HepG2 (cell line): ENCODE measurements at regions not wholly inside any gene's neighbourhood (a gene's known extent, or its start where the extent isn't known, plus 50 kb on each side); places are given as distances from the start of the nearest gene placed in this dataset.

Experiments used
- EP300 ChIP-seq, 3 experiments: sonication (generic) in 1 of 3; formaldehyde crosslinking in 1 of 3; IDR thresholded peaks; 2 replicates each; pipeline versions ENCODE4 v1.5.1 to v1.6.1; 2011 to 2020; ENCODE audit warnings: low read depth in 2 of 3, low read length in 2 of 3, borderline replicate concordance in 1 of 3, improper control_type of control experiment in 1 of 3, mild to moderate bottlenecking in 1 of 3, missing genetic modification reagents in 1 of 3, moderate library complexity in 1 of 3
- FOSL1 ChIP-seq: sonication (generic); formaldehyde crosslinking; IDR thresholded peaks from 2 replicates; pipeline ENCODE4 v1.9.0; 2021; ENCODE audit warnings: missing genetic modification reagents, borderline replicate concordance
- HOXA7 ChIP-seq: sonication (generic); formaldehyde crosslinking; IDR thresholded peaks from 2 replicates; pipeline ENCODE4 v1.8.1; 2022; ENCODE audit warnings: mild to moderate bottlenecking, missing genetic modification reagents, moderate library complexity
- KDM2A ChIP-seq: sonication (generic); formaldehyde crosslinking; IDR thresholded peaks from 2 replicates; pipeline ENCODE4 v1.4.0; 2020; ENCODE audit warnings: low read depth, missing genetic modification reagents, borderline replicate concordance
- KLF9 ChIP-seq: IDR thresholded peaks from 2 replicates; pipeline ENCODE4 v1.6.1; 2016; ENCODE audit warnings: low read depth
- MAZ ChIP-seq, 2 experiments: sonication (generic) in 1 of 2; formaldehyde crosslinking in 1 of 2; IDR thresholded peaks; 2 replicates each; pipeline versions ENCODE4 v1.5.0 to v1.6.1; 2012 to 2020; ENCODE audit warnings: low read depth in 2 of 2, mild to moderate bottlenecking in 2 of 2, borderline replicate concordance in 1 of 2, improper control_type of control experiment in 1 of 2, low read length in 1 of 2, missing genetic modification reagents in 1 of 2, moderate library complexity in 1 of 2
- NCOA1 ChIP-seq: sonication (generic); formaldehyde crosslinking; IDR thresholded peaks from 2 replicates; pipeline ENCODE4 v1.9.0; 2021; ENCODE audit warnings: missing genetic modification reagents
- PRMT3 ChIP-seq: sonication (generic); formaldehyde crosslinking; IDR thresholded peaks from 2 replicates; pipeline ENCODE4 v1.8.1; 2022; ENCODE audit warnings: low read depth, mild to moderate bottlenecking, moderate library complexity, missing genetic modification reagents, borderline replicate concordance
- TF ChIP-seq, protein P1 (sequence below): sonication (generic); formaldehyde crosslinking; IDR thresholded peaks from 2 replicates; pipeline ENCODE4 v1.5.0; 2020; ENCODE audit warnings: mild to moderate bottlenecking, missing genetic modification reagents, moderate library complexity
- TF ChIP-seq, protein P2 (sequence below): sonication (generic); formaldehyde crosslinking; IDR thresholded peaks from 2 replicates; pipeline ENCODE4 v1.4.0; 2020; ENCODE audit warnings: missing genetic modification reagents
- TF ChIP-seq, protein P3 (sequence below): sonication (generic); formaldehyde crosslinking; IDR thresholded peaks from 2 replicates; pipeline ENCODE4 v1.4.0; 2020; ENCODE audit warnings: missing genetic modification reagents, mild to moderate bottlenecking, borderline replicate concordance
- TF ChIP-seq, protein P4 (sequence below): fragments of 450-650 bp; IDR thresholded peaks from 2 replicates; pipeline ENCODE4 v1.6.1; 2016

DNA sequence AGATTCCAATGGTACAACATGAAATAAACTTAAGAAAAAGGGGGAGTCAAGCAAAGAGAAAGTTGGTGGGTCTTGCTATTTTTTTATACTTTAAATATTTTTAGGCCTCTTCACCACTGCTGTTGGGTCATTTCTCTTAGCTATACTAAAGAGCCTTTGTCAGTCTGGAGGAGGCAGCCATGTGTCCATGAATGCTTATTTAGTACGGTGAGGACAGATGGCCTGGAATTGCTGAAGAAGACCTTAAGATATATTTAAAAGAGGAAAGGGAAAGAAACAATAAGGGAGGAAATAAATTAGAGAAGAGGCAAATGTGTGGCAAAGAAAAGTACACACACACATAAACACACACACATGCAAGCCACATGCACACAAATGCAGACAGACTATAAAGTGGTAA lies 560.5 kb upstream of the MEF2C start:
- TF ChIP-seq KLF9 (CRISPR knock-in tag) = no peak
- no peak for TF ChIP-seq NCOA1
- TF ChIP-seq HOXA7 (CRISPR knock-in tag) = no peak
- no peak for TF ChIP-seq FOSL1 (CRISPR knock-in tag)
- no peak for TF ChIP-seq KDM2A (CRISPR knock-in tag)
- TF ChIP-seq, protein P1, sequence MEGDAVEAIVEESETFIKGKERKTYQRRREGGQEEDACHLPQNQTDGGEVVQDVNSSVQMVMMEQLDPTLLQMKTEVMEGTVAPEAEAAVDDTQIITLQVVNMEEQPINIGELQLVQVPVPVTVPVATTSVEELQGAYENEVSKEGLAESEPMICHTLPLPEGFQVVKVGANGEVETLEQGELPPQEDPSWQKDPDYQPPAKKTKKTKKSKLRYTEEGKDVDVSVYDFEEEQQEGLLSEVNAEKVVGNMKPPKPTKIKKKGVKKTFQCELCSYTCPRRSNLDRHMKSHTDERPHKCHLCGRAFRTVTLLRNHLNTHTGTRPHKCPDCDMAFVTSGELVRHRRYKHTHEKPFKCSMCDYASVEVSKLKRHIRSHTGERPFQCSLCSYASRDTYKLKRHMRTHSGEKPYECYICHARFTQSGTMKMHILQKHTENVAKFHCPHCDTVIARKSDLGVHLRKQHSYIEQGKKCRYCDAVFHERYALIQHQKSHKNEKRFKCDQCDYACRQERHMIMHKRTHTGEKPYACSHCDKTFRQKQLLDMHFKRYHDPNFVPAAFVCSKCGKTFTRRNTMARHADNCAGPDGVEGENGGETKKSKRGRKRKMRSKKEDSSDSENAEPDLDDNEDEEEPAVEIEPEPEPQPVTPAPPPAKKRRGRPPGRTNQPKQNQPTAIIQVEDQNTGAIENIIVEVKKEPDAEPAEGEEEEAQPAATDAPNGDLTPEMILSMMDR = no peak
- TF ChIP-seq, protein P2, sequence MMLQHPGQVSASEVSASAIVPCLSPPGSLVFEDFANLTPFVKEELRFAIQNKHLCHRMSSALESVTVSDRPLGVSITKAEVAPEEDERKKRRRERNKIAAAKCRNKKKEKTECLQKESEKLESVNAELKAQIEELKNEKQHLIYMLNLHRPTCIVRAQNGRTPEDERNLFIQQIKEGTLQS (CRISPR knock-in tag) = no peak
- no peak for TF ChIP-seq PRMT3 (CRISPR knock-in tag)
- TF ChIP-seq, protein P3, sequence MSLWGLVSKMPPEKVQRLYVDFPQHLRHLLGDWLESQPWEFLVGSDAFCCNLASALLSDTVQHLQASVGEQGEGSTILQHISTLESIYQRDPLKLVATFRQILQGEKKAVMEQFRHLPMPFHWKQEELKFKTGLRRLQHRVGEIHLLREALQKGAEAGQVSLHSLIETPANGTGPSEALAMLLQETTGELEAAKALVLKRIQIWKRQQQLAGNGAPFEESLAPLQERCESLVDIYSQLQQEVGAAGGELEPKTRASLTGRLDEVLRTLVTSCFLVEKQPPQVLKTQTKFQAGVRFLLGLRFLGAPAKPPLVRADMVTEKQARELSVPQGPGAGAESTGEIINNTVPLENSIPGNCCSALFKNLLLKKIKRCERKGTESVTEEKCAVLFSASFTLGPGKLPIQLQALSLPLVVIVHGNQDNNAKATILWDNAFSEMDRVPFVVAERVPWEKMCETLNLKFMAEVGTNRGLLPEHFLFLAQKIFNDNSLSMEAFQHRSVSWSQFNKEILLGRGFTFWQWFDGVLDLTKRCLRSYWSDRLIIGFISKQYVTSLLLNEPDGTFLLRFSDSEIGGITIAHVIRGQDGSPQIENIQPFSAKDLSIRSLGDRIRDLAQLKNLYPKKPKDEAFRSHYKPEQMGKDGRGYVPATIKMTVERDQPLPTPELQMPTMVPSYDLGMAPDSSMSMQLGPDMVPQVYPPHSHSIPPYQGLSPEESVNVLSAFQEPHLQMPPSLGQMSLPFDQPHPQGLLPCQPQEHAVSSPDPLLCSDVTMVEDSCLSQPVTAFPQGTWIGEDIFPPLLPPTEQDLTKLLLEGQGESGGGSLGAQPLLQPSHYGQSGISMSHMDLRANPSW (CRISPR knock-in tag) = no peak
- no peak for TF ChIP-seq MAZ (IDR thresholded peaks at IDR 0.05; ENCODE audit: borderline replicate concordance, low read depth, low read length)
- TF ChIP-seq MAZ (CRISPR knock-in tag; IDR thresholded peaks at IDR 0.05; ENCODE audit: low read depth) = no peak
- no peak for TF ChIP-seq EP300 (IDR thresholded peaks at IDR 0.05; ENCODE audit: low read depth in 2 of 2, low read length in 2 of 2)
- no peak for TF ChIP-seq EP300 (CRISPR knock-in tag; IDR thresholded peaks at IDR 0.05; ENCODE audit: borderline replicate concordance)
- TF ChIP-seq, protein P4, sequence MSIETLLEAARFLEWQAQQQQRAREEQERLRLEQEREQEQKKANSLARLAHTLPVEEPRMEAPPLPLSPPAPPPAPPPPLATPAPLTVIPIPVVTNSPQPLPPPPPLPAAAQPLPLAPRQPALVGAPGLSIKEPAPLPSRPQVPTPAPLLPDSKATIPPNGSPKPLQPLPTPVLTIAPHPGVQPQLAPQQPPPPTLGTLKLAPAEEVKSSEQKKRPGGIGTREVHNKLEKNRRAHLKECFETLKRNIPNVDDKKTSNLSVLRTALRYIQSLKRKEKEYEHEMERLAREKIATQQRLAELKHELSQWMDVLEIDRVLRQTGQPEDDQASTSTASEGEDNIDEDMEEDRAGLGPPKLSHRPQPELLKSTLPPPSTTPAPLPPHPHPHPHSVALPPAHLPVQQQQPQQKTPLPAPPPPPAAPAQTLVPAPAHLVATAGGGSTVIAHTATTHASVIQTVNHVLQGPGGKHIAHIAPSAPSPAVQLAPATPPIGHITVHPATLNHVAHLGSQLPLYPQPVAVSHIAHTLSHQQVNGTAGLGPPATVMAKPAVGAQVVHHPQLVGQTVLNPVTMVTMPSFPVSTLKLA = no peak
